22Rv1 (cell line): ENCODE measurements at regions not wholly inside any gene's neighbourhood (a gene's known extent, or its start where the extent isn't known, plus 50 kb on each side); places are given as distances from the start of the nearest gene placed in this dataset.
A peak's percentile ranks its signal among the peaks of the same experiment; 100 is the strongest.

Source experiments
- H3K27ac ChIP-seq: fragments of 450-650 bp; 2 replicates; pipeline ENCODE4 v1.5.1; 2017
- ZFX ChIP-seq: fragments of 450-650 bp; IDR thresholded peaks from 2 replicates; pipeline ENCODE4 v1.6.1; 2017; ENCODE audit warnings: antibody characterized with exemption, borderline replicate concordance
- TF ChIP-seq, protein P1 (sequence below): fragments of 450-650 bp; IDR thresholded peaks from 2 replicates; pipeline ENCODE4 v1.5.1; 2017; ENCODE audit warnings: mild to moderate bottlenecking

DNA sequence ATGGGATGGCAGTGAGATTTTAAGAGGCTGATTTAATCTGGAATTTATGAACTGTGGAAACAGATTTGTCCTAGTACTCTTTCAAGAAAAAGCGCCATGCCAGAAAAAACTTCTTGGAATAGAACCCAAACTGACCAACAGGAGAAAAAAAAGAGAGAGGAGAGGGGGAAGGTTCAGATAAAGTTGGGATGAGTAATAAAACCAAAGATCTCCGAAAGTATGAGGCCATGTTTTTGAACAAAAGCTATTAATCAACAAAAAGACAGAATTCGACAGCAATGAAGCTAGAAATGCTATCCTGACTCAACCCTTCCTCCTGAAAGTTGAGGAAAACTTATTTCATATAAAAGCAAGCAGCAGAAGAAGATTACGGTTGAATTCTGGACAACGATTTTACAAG is 135.5 kb downstream of the CEMIP2 start:
- no peak overlapping the region for H3K27ac ChIP-seq
- TF ChIP-seq ZFX, result no peak
- TF ChIP-seq, protein P1, sequence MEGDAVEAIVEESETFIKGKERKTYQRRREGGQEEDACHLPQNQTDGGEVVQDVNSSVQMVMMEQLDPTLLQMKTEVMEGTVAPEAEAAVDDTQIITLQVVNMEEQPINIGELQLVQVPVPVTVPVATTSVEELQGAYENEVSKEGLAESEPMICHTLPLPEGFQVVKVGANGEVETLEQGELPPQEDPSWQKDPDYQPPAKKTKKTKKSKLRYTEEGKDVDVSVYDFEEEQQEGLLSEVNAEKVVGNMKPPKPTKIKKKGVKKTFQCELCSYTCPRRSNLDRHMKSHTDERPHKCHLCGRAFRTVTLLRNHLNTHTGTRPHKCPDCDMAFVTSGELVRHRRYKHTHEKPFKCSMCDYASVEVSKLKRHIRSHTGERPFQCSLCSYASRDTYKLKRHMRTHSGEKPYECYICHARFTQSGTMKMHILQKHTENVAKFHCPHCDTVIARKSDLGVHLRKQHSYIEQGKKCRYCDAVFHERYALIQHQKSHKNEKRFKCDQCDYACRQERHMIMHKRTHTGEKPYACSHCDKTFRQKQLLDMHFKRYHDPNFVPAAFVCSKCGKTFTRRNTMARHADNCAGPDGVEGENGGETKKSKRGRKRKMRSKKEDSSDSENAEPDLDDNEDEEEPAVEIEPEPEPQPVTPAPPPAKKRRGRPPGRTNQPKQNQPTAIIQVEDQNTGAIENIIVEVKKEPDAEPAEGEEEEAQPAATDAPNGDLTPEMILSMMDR, result no peak

DNA sequence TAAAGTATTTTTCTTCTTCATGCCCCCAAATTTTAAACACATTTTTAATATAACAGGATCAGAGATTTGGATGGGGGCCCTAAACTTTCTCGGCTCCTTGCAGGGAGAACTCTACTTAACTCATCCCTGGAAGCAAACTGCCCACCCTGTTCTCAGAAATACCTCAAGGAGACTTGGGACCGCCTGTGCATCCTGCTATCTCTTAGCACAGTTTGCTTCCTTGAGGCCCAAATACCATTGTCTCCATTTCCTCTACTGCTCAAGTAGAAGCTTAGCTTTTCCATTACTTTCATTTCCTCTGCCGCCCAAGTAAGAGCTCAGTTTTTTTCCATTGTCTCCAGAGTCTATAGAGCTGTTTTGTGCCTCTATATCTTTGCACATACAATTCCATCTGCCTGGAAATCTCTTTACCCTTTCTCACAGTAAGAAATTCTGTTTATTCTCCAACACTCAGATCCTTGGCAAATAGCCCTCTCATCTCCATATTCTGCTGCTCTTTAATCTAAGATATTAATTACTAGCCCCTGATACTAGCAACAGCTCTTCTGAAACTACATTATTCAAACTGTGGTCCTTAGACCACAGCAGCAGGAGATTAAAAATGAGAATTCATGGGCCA is 137.8 kb downstream of the CEMIP2 start:
- no peak overlapping the region for H3K27ac ChIP-seq

DNA sequence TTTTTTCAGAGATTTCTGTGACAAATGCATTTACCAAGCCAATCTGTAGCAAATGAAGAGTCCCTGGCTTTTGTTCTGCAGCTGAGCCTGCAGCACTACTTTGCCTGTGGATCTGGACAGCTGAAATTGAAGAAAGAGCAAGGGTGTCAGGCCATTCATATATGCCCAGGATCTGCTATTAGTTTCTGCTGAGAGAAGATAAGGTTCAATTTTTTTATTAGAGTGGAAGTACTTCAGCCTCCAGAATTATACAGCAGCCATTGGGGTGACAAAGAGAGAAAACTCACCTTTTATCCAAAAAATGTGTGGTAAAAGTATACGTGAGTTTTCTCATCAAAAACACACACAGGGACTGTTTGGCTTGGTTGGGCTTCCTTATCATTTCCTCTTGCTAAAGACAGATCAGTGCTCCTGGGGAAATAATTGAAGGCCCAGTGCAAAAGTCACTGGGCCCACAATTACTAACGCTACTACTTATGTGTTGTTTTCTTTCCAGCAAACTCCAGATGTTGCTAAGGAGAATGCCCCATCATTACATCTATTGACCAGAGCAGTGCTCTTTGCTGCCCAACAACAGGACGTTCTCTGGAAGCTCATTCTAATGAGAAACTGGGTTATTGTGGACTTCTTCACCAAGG is 138.6 kb downstream of the CEMIP2 start:
- no peak overlapping the region for H3K27ac ChIP-seq
- TF ChIP-seq, protein P1, result no peak
- TF ChIP-seq ZFX, result no peak

More for the DNA sequence above, 137.8 kb downstream of the CEMIP2 start:
- TF ChIP-seq, protein P1, result no peak
- no peak for TF ChIP-seq ZFX

DNA sequence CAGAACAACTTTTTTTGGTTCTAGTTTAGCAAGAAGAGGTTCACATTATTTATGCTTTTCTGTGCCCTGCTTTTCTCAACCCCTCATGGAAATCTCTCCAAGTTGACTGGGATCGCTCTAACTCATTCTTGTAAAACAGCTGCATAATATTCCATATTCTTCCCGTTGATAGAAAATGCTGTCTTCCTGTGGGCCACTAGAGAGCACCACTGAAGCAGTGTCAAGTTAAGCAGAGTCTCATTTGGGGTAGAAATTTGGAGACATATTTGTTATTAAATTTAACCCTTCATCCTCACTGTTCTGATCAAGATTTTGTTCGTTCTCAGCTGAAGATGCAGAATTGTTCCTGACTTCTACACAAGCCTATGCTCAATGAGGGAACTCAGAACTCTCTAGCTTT is 140.1 kb downstream of the CEMIP2 start:
- H3K27ac ChIP-seq, result no peak overlapping the region
- TF ChIP-seq ZFX, result no peak
- TF ChIP-seq, protein P1, result peak; percentile 40

DNA sequence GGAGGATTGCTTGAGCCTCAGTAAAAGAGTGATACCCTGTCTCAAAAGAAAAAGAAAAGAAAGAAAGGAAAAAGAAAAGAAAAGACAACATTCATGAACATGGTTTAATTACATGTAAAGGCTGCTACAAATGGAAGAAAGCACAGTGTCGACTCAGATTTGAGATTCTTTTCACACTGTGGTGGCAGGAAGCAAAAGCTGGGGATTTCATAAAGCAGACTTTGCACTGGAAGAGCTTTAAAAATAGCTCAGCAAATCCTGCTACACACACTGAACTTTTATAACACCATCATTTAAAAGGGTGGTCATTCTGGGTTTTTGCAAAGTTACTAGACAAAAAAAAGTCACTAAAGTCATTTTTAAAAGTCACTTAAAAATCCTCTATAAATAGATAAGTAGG is 140.8 kb downstream of the CEMIP2 start:
- no peak overlapping the region for H3K27ac ChIP-seq
- TF ChIP-seq, protein P1, result no peak

DNA sequence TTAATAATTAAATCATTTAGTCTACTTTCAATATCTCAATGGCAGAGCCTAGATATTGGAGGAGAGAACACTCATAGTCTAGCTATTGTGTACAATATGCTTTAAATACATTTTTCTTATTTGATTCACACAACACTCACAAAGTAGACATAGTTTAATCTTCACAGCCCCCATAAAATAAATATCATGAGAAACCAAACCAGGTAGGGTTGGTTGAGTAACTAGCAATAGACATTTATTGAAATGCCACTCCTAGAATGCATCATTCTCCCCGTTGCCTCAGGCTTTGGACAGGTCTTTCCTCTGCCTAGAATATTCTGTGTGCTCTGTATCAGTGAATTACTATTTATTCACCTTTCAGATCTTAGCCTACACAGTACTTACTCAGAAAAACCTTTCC is 141.9 kb downstream of the CEMIP2 start:
- H3K27ac ChIP-seq, result no peak overlapping the region
- TF ChIP-seq, protein P1, result no peak
- TF ChIP-seq ZFX, result no peak

DNA sequence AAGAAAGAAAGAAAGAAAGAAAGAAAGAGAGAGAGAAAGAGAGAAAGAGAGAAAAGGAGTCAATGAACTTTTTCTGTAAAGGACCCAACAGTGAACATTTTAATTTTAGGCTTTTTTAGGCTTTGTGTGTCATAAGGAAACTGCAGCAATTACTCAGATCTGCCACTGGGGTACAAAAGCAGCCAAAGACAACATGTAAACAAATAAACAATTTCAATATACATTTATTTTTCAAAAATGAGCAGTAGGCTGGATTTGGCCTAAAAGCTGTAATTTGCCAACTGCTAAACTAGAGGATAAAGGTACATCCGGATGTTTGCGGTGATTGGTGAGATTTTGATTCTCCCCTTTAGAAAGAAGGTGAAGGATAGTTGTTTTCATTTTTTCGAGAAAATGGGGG is 143.6 kb downstream of the CEMIP2 start:
- no peak overlapping the region for H3K27ac ChIP-seq
- no peak for TF ChIP-seq ZFX
- TF ChIP-seq, protein P1, result no peak
